ENCODE measurements at regions not wholly inside any gene's neighbourhood (a gene's known extent, or its start where the extent isn't known, plus 50 kb on each side); places are given as distances from the start of the nearest gene placed in this dataset.

DNA sequence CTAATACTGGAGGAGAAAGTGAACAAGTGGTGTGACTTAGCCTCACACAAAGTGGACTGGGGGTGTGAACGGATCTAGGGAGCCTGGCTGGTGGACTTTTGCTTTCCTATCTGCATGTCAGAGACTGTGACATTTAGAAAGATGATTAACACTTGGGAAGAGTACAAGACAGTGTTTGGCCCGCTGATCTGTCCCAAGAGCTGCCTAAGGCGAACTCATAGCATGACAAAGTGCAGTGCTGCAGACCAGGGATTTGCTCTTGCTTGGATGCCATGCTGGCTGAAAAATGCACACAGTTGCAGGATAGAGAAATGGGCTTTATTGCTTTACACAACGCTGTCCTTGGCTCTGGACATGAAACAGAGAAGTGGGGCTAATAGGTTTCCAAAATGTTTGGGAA, 386.0 kb upstream of the MAN1A1 start:
- intact Hi-C loops (cut with micrococcal nuclease; ENCODE audit: unreplicated experiment), result no loop called here
- Mint-ChIP-seq H3K27ac (ENCODE audit: unreplicated experiment) (no peak overlapping the region), H3K36me3 (ENCODE audit: insufficient read depth, unreplicated experiment) (no peaks in the 10 kb centered on the region), H3K27me3 (ENCODE audit: unreplicated experiment) (peaks cover 13% of the 10 kb centered on the region), H3K4me3 (ENCODE audit: low read depth, unreplicated experiment) (no peak overlapping the region), H3K9me3 (ENCODE audit: low read depth, unreplicated experiment) (no peaks in the 10 kb centered on the region), H3K4me1 (ENCODE audit: low read depth, unreplicated experiment) (no peaks in the 10 kb centered on the region)
- CTCF ChIA-PET, result no interaction called here
- BruUV-seq (replicated peaks), result no TSS peak
- no peak for DNase-seq
- TF ChIP-seq, protein P1, sequence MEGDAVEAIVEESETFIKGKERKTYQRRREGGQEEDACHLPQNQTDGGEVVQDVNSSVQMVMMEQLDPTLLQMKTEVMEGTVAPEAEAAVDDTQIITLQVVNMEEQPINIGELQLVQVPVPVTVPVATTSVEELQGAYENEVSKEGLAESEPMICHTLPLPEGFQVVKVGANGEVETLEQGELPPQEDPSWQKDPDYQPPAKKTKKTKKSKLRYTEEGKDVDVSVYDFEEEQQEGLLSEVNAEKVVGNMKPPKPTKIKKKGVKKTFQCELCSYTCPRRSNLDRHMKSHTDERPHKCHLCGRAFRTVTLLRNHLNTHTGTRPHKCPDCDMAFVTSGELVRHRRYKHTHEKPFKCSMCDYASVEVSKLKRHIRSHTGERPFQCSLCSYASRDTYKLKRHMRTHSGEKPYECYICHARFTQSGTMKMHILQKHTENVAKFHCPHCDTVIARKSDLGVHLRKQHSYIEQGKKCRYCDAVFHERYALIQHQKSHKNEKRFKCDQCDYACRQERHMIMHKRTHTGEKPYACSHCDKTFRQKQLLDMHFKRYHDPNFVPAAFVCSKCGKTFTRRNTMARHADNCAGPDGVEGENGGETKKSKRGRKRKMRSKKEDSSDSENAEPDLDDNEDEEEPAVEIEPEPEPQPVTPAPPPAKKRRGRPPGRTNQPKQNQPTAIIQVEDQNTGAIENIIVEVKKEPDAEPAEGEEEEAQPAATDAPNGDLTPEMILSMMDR (IDR thresholded peaks at IDR 0.05; ENCODE audit: unreplicated experiment), result no peak

DNA sequence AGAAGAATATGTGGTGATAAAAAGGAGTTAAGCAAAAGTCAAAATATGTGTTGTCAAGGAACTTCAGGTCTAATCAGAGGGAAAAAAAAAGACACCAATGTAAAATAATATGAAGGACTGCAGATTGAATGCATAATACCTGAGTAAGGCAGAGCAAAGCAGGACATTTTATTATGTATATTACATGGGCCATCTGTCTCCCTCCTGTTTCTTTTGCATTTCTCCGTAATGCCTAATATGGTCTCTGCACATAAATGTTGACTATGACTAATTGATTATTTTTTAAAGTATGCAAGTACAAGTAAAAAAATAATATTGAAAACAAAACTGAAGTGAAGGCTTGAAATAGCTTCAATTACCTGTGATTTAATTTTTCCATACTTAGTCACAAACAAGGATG, 384.7 kb upstream of the MAN1A1 start:
- intact Hi-C loops (cut with micrococcal nuclease; ENCODE audit: unreplicated experiment), result no loop called here
- Mint-ChIP-seq H3K4me3 (ENCODE audit: low read depth, unreplicated experiment) (no peak overlapping the region), H3K4me1 (ENCODE audit: low read depth, unreplicated experiment) (no peaks in the 10 kb centered on the region), H3K27ac (ENCODE audit: unreplicated experiment) (no peak overlapping the region), H3K36me3 (ENCODE audit: insufficient read depth, unreplicated experiment) (no peaks in the 10 kb centered on the region), H3K27me3 (ENCODE audit: unreplicated experiment) (peaks cover 13% of the 10 kb centered on the region), H3K9me3 (ENCODE audit: low read depth, unreplicated experiment) (no peaks in the 10 kb centered on the region)
- no TSS peak for BruUV-seq (replicated peaks)
- TF ChIP-seq, protein P1 (IDR thresholded peaks at IDR 0.05; ENCODE audit: unreplicated experiment), result no peak
- DNase-seq, result no peak
- CTCF ChIA-PET, result no interaction called here

DNA sequence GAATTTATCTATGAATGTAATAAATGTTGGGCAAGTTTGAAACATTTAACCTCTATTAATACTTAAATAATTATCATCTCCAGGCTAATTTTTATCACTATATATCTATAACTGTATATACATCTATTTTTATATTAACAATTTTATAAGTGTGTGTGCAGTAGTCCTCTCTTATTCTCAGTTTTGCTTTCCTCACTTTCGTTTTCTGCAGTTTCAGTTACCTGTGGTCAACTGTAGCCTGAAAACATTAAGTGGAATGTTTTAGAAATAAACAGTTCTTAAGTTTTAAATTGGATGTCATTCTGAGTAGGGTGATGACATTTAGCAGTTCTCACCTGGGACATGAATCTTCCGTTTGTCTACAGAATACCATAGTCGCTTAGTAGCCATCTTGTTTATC, 379.4 kb upstream of the MAN1A1 start:
- intact Hi-C loops (cut with micrococcal nuclease; ENCODE audit: unreplicated experiment), result no loop called here

DNA sequence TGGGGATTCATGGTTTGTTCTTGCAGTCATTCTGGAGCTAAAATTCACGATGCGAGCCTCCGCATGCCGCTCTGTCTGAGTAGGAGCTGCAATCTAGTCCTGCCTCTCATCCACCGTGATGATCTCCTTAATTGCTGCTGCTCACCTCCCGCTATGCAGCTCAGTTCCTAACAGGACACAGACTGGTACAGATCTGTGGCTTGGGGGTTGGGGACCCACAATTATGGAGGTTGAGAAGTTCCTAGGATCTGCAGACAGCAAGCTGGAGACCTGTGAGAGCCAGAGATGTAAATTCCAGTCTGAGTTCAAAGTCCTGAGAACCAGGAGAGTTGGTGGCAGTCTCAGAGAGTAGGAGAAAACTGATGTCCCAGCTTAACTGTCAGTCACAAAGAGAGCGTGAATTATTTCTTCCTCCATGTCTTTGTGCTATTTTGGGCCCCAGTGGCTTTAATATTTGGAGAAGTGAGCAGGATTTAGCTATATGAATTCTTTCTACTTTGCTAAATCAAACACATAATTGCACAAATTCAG, 378.7 kb upstream of the MAN1A1 start:
- Mint-ChIP-seq H3K4me3 (ENCODE audit: low read depth, unreplicated experiment) (no peak overlapping the region), H3K27ac (ENCODE audit: unreplicated experiment) (peak overlapping the region; percentile 66), H3K9me3 (ENCODE audit: low read depth, unreplicated experiment) (peaks cover 2% of the 10 kb centered on the region), H3K4me1 (ENCODE audit: low read depth, unreplicated experiment) (peaks cover 11% of the 10 kb centered on the region), H3K27me3 (ENCODE audit: unreplicated experiment) (no peaks in the 10 kb centered on the region), H3K36me3 (ENCODE audit: insufficient read depth, unreplicated experiment) (no peaks in the 10 kb centered on the region)
- TF ChIP-seq, protein P1 (IDR thresholded peaks at IDR 0.05; ENCODE audit: unreplicated experiment), result no peak
- no peak for DNase-seq
- intact Hi-C loops (cut with micrococcal nuclease; ENCODE audit: unreplicated experiment), result no loop called here
- BruUV-seq (replicated peaks), result no TSS peak
- CTCF ChIA-PET, result interaction anchor here (0.8 kb wide), 1 partner anchor 599 kb away, joined by 3 read pairs; no protein-coding TSS in a partner anchor

More for the DNA sequence above, 379.4 kb upstream of the MAN1A1 start:
- Mint-ChIP-seq H3K4me3 (ENCODE audit: low read depth, unreplicated experiment) (no peak overlapping the region), H3K4me1 (ENCODE audit: low read depth, unreplicated experiment) (peaks cover 11% of the 10 kb centered on the region), H3K9me3 (ENCODE audit: low read depth, unreplicated experiment) (no peaks in the 10 kb centered on the region), H3K27ac (ENCODE audit: unreplicated experiment) (no peak overlapping the region), H3K36me3 (ENCODE audit: insufficient read depth, unreplicated experiment) (no peaks in the 10 kb centered on the region), H3K27me3 (ENCODE audit: unreplicated experiment) (no peaks in the 10 kb centered on the region)
- CTCF ChIA-PET, result no interaction called here
- no peak for DNase-seq
- TF ChIP-seq, protein P1 (IDR thresholded peaks at IDR 0.05; ENCODE audit: unreplicated experiment), result no peak
- no TSS peak for BruUV-seq (replicated peaks)

Measured in Calu3 (cell line).